T-helper 1 cell (primary cell): ENCODE measurements at regions not wholly inside any gene's neighbourhood (a gene's known extent, or its start where the extent isn't known, plus 50 kb on each side); places are given as distances from the start of the nearest gene placed in this dataset.

ENCODE experiments used
- DNase-seq, 5 donors: peaks; one replicate each; pipeline ENCODE4 v3.0.0-alpha.2; 2012 to 2020

DNA sequence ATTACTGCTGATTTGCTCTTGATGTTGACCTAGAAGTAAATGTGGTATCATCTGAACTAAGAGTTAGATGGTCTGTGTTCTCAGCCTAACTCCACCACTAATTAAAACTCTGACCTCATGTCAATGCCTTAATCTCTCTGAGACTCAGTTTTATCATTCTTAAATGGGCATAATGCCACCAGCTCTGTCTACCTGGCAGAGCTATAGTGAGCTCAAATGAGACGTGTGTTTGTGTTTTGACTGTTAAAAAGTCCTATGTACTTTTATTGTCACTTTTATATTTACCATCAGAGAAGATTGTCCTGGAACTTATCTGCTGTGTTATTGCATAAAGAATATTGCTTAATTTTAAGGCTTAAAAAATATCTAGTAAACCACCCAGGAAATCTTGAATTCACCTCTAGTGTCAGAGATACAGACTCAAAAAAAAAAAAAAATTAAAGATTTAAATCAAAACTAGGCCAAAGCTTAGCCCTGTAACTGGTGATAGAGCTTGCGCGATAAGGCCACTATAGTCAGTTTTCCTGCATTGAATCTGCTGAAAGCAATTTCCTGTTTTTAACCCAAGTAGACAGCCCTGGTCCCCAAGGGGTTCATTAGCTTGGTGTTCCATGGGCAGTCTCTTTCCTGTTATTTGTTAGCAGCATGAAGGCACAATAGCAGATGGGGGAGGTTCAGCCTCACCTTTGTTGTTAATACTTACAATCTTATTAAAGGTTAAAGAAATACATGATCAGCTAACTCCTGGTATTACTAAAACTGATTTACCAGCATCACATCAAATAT is 261.8 kb downstream of the ATP23 start:
- no peak for DNase-seq

DNA sequence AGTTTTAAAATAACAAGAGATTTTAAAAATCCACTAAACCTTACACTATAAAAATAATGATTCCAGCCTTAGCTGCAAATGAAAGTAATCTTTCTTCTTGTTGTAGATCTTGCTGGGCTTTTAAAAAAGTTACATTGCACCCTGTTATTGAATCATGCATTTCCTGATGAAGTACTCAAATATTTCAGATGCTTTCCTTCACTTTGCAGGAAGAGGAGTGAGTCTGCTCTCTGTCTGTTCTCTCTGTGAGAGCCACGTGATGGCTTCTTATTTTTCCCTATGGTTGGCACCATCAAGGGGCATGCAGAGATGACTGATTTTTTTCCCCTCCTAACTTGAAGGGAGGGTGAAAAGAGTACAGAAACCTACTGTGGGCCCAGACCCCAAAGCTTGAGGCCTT is 262.7 kb downstream of the ATP23 start:
- DNase-seq, result no peak

- no peak for DNase-seq
Observed at GRCh38 chr12:58206876-58207275, 265.5 kb downstream of the ATP23 start.

DNA sequence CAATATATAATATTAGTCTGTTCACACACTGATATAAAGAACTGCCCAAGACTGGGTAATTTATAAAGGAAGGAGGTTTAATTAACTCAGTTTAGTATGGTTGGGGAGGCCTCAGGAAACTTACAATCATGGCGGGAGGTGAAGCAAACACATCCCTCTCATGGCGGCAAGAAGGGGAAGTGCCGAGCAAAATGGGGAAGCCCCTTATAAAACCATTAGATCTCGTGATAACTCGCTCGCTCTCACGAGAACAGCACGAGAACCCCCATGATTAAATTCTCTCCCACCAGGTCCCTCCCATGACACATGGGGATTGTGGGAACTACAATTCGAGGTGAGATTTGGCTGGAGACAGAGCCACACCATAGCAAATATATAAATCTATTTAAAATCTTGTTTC is 269.8 kb downstream of the ATP23 start:
- no peak for DNase-seq

- DNase-seq, result no peak
Observed at GRCh38 chr12:58217130-58217529, 275.8 kb downstream of the ATP23 start.

GRCh38 chr12:58224536-58225105 is 283.3 kb downstream of the ATP23 start:
- DNase-seq, result no peak

GRCh38 chr12:58225203-58225877 is 284.0 kb downstream of the ATP23 start:
- no peak for DNase-seq

DNA sequence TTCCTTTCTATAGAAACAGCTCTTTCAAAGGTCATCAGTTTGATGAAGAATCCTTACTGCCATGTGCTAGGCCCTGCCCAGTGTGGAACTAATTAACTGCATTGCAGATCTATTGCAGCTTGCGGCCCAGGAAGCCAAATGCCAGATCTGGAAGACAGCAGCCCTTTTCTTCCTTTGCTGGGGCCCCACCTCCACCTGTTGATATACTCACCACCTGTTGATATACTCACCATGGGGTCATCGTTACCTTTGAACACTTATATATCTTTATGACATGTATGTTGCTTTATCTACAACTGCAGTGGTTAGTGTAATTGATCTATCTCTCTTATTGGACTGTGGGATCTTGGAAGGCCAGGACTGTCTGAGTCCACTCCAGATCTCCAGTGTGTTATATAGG is 292.5 kb downstream of the ATP23 start:
- no peak for DNase-seq

- no peak for DNase-seq
Observed at GRCh38 chr12:58238411-58238810, 297.0 kb downstream of the ATP23 start.

DNA sequence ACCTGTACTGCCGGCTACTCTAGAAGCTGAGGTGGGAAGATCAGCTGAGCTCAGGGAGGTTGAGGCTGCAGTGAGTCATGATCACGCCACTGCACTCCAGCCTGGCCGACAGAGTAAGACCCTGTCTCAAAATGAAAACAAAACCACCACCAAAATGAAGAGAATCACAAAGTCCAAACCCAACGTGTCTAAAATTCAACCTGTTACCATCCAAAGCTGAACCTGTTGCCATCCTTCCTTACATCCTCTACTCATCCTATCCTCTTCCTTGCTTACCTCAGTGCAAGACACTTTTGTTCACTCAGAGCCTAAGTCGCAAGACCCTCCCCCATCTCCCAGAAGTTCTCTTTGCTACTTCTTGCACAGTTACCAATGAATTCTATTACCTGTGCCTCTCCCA is 299.7 kb downstream of the ATP23 start:
- DNase-seq, result no peak

- DNase-seq, result no peak
Observed at GRCh38 chr12:58242796-58243630, 301.6 kb downstream of the ATP23 start.

DNA sequence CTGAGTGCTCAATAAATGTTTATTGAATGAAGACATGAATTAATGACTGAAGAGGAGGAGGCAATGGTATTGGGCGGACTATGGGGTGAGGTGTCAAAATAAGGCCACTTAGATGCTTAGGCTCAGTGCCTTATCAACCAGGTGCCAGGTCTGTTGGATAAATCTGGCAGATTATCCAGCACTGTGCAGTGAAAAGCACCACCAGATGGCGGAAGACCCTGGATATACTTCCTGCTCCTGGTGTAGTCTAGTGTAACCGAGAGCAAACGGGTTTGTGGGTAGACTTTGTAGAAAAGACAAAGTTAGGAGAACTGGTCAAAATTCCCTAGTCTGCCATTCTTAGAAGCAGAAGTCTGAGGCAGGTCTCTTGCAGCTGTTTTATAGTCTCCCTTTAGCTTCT is 306.3 kb downstream of the ATP23 start:
- DNase-seq, result no peak

GRCh38 chr12:58248599-58248998 is 307.2 kb downstream of the ATP23 start:
- DNase-seq, result no peak

DNA sequence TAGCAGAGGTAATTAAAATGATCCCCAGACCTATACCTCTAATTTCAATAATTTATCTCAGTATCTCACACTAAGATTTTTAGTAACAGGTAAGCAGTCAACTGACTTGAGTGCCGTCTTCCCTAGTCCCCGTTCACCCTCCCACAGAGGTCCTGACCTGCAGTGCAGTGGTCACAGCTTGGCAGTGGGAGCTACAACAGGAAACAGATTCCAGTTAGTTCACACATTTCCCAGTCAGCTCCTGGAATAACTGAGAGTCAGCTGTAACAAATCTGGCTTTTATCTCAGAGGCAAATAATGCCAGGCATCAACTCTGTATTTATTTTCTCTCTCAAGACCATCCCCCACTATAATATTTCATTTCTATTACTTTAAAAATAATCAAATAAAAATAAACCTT is 308.2 kb downstream of the ATP23 start:
- no peak for DNase-seq

DNA sequence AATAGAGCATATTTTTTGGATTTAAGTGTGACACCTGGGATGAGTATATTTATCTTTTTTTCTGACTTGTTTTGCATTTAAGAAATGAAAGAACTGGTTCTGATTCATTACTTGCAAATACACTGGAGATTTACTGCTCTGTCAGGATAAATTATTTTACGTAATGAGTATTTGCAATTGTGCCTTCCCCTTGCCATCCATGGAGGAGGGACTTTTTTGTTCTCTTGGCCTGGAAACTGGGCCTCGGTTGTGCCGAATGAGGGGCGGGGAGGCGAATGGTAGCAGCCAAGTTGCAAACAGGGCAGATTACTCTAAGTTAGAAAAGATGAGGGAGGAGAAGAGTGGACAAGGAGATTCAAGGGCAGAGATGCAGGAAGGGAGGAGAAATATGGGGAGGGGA is 308.7 kb downstream of the ATP23 start:
- DNase-seq, result no peak

DNA sequence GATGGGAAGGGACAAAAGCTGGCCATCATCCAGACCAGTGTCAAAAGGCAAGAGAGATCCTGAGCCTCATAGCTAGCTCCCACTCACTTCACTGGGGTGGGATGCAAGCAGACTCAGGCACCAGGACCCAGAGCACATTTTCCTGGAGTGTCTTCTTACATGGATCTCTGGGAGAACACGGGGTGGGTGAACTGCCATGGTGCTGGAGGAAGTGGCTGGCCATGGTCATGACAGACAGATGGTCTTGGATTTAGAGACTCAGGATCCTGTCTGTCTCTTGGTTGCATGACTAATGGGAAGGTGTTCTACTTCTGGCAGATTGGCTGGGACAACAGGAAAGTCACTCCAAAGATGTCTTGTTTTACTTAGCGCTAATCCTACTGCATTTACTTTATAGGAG is 311.5 kb downstream of the ATP23 start:
- no peak for DNase-seq

DNA sequence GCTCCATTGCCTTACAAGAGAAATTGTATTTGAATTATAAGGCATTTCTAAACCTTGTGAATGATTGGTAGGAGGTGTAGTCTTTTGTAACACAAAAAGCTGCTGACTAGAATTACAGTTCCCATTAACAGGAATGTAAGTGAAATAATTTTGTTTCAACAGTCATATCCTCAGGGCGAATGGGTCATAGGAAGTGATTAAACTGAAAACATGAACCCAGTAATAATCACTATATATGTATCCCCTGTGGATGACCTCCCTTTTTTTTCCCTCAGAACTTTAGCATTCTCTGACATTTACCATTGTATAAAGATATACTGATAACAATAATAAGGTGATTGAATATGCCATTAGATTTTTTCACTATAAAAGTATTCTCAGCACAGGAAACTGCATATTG is 312.3 kb downstream of the ATP23 start:
- DNase-seq, result no peak

DNA sequence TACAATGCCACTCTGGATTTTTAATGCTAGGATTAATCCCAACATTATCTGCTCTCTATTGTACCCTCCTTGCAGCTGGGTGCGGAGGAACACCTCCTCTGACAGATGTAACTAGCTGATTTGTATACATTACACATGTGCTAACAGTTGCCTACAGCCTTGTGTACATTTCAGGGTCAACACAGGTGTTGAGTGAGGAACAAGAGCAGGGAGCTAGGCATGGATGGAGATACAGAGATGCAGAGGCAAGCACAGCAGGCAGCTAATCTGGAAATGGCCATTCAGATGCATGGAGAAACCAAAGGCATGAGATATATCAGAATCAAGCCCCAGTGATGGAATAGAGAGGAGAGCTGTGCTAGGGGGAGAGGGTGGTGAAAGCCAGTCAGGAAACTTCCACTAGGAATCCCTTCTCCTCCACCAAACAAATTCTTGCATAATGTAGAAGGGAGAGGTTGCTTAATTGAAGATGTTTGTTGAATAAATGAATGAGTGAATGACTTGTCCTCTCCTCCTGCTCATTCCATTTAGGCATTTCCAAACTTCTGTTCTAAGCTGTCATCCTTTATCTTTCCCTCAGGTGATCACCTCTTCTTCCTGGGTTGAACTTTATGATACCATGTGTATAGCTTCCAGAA is 313.2 kb downstream of the ATP23 start:
- DNase-seq, result no peak

- no peak for DNase-seq
Observed at GRCh38 chr12:58262796-58263195, 321.4 kb downstream of the ATP23 start.

DNA sequence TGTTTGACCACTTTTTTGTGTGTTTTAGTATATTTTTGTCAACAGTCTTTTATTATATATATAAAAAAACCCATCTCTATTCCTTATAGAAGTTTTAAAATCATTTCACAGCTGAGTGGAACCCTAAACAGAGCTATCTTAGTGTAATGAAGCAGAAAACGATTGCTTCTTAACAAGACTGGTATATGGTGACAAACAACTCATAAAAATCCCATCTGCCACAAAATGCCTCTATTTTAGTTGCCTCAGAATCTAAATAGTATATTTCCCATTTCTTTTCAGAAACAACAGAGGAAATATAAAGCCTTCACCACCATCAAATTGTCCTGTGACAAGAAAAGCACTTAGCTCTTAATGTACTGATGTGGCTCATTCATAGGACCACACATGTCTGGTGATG is 322.4 kb downstream of the ATP23 start:
- DNase-seq, result no peak

- no peak for DNase-seq
Observed at GRCh38 chr12:58268069-58268468, 326.7 kb downstream of the ATP23 start.

- DNase-seq, result no peak
Observed at GRCh38 chr12:58269476-58269875, 328.1 kb downstream of the ATP23 start.
